ENCODE measurements at regions not wholly inside any gene's neighbourhood (a gene's known extent, or its start where the extent isn't known, plus 50 kb on each side); places are given as distances from the start of the nearest gene placed in this dataset.

DNA sequence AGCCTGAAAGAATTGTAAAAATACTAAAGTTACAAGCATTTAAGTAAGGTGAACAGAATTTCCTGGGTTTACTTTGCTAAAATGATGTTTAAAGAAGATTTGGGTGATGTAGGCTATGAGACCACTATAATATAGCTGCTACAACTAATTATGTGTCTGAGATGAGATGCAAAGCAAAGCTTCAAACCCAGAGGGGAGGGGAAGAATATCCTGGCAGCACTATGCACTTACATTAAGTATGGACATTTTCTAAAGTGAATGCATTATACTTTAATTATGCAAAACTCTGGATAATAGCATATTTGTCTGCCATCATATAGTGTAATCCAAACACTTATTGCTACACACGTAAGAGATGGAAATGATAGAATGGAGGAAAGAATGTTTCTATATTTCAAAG is 1003.7 kb downstream of the GALC start:
- Histone ChIP-seq H3K9ac (ENCODE audit: low read length) (no peak overlapping the region), H3K27me3 (ENCODE audit: insufficient read depth, low read depth, low read length) (no peaks in the 10 kb centered on the region), H3K79me2 (replicated peaks; ENCODE audit: insufficient read depth, low read length) (no peaks in the 10 kb centered on the region), H3K9me3 (ENCODE audit: low read length) (peaks cover 3% of the 10 kb centered on the region), H3K4me3 (ENCODE audit: low read length) (no peak overlapping the region), H3K9me2 (ENCODE audit: insufficient read depth, low read length) (no peaks in the 10 kb centered on the region), H3K36me3 (ENCODE audit: insufficient read depth, low read length) (no peaks in the 10 kb centered on the region), H3K27ac (ENCODE audit: low read length) (no peak overlapping the region), H4K20me1 (ENCODE audit: insufficient read depth) (no peaks in the 10 kb centered on the region), H3K4me2 (ENCODE audit: low read length) (no peak overlapping the region), H3F3A (ENCODE audit: insufficient read depth, low read length, poor library complexity, severe bottlenecking) (no peaks in the 10 kb centered on the region), H2AFZ (ENCODE audit: low read depth, low read length) (no peak overlapping the region)
- TF ChIP-seq, protein P1, sequence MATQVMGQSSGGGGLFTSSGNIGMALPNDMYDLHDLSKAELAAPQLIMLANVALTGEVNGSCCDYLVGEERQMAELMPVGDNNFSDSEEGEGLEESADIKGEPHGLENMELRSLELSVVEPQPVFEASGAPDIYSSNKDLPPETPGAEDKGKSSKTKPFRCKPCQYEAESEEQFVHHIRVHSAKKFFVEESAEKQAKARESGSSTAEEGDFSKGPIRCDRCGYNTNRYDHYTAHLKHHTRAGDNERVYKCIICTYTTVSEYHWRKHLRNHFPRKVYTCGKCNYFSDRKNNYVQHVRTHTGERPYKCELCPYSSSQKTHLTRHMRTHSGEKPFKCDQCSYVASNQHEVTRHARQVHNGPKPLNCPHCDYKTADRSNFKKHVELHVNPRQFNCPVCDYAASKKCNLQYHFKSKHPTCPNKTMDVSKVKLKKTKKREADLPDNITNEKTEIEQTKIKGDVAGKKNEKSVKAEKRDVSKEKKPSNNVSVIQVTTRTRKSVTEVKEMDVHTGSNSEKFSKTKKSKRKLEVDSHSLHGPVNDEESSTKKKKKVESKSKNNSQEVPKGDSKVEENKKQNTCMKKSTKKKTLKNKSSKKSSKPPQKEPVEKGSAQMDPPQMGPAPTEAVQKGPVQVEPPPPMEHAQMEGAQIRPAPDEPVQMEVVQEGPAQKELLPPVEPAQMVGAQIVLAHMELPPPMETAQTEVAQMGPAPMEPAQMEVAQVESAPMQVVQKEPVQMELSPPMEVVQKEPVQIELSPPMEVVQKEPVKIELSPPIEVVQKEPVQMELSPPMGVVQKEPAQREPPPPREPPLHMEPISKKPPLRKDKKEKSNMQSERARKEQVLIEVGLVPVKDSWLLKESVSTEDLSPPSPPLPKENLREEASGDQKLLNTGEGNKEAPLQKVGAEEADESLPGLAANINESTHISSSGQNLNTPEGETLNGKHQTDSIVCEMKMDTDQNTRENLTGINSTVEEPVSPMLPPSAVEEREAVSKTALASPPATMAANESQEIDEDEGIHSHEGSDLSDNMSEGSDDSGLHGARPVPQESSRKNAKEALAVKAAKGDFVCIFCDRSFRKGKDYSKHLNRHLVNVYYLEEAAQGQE (IDR thresholded peaks at IDR 0.05; ENCODE audit: borderline replicate concordance): no peak
- TF ChIP-seq SMC3 (conservative IDR thresholded peaks at IDR 0.05; ENCODE audit: poor library complexity) (no peak), TAF1 (IDR thresholded peaks at IDR 0.05; ENCODE audit: low read depth) (no peak)

DNA sequence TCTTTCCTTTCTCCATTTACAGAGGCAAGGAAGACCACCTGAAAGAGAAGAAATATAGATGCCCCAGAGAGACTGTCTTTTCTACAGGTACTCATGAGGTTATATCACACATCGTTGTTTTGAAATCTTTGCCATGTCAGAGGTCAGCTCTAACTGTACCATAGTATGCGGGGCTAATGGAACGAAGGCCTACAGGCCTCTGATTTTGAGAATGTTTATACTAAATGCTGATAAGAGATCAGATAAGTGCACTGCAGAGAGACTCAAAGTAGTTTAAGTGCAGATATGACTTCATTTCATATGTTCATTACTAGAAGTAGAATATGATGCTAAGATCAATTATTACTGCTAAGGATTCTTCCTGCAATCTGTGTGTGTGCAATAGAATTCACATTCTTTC is 1005.0 kb downstream of the GALC start:
- Histone ChIP-seq H3K36me3 (ENCODE audit: insufficient read depth, low read length) (no peaks in the 10 kb centered on the region), H3K4me3 (ENCODE audit: low read length) (no peak overlapping the region), H3K9ac (ENCODE audit: low read length) (no peak overlapping the region), H3K27me3 (ENCODE audit: insufficient read depth, low read depth, low read length) (no peaks in the 10 kb centered on the region), H4K20me1 (ENCODE audit: insufficient read depth) (no peaks in the 10 kb centered on the region), H3K79me2 (replicated peaks; ENCODE audit: insufficient read depth, low read length) (no peaks in the 10 kb centered on the region), H3K9me3 (ENCODE audit: low read length) (no peaks in the 10 kb centered on the region), H3K9me2 (ENCODE audit: insufficient read depth, low read length) (no peaks in the 10 kb centered on the region), H3K27ac (ENCODE audit: low read length) (no peak overlapping the region), H3F3A (ENCODE audit: insufficient read depth, low read length, poor library complexity, severe bottlenecking) (no peaks in the 10 kb centered on the region), H2AFZ (ENCODE audit: low read depth, low read length) (no peak overlapping the region), H3K4me2 (ENCODE audit: low read length) (no peak overlapping the region)
- TF ChIP-seq POLR2AphosphoS5 (IDR thresholded peaks at IDR 0.05) (no peak), SMC3 (conservative IDR thresholded peaks at IDR 0.05; ENCODE audit: poor library complexity) (no peak), MXI1 (conservative IDR thresholded peaks at IDR 0.05; ENCODE audit: poor library complexity, severe bottlenecking) (no peak), TAF1 (IDR thresholded peaks at IDR 0.05; ENCODE audit: low read depth) (no peak), EZH2 (IDR thresholded peaks at IDR 0.05; ENCODE audit: borderline replicate concordance, insufficient read depth, low read length, poor library complexity, severe bottlenecking) (no peak)
- TF ChIP-seq, protein P2, sequence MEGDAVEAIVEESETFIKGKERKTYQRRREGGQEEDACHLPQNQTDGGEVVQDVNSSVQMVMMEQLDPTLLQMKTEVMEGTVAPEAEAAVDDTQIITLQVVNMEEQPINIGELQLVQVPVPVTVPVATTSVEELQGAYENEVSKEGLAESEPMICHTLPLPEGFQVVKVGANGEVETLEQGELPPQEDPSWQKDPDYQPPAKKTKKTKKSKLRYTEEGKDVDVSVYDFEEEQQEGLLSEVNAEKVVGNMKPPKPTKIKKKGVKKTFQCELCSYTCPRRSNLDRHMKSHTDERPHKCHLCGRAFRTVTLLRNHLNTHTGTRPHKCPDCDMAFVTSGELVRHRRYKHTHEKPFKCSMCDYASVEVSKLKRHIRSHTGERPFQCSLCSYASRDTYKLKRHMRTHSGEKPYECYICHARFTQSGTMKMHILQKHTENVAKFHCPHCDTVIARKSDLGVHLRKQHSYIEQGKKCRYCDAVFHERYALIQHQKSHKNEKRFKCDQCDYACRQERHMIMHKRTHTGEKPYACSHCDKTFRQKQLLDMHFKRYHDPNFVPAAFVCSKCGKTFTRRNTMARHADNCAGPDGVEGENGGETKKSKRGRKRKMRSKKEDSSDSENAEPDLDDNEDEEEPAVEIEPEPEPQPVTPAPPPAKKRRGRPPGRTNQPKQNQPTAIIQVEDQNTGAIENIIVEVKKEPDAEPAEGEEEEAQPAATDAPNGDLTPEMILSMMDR (IDR thresholded peaks at IDR 0.05; ENCODE audit: poor library complexity, severe bottlenecking): no peak
- TF ChIP-seq, protein P1 (IDR thresholded peaks at IDR 0.05; ENCODE audit: borderline replicate concordance): no peak
